Panc1 (cell line): ENCODE measurements at regions not wholly inside any gene's neighbourhood (a gene's known extent, or its start where the extent isn't known, plus 50 kb on each side); places are given as distances from the start of the nearest gene placed in this dataset.

Experiments
- SIN3A ChIP-seq: IDR thresholded peaks from 2 replicates; pipeline ENCODE4 v1.6.1; 2012; ENCODE audit warnings: low read depth, mild to moderate bottlenecking, low read length, moderate library complexity, borderline replicate concordance; ENCODE audit not compliant: insufficient read depth
- TF ChIP-seq, protein P1 (sequence below): fragments of 450-650 bp; IDR thresholded peaks from 2 replicates; pipeline ENCODE4 v1.5.1; 2017; ENCODE audit warnings: mild to moderate bottlenecking
- TF ChIP-seq, protein P2 (sequence below), 2 experiments: IDR thresholded peaks; 2 replicates each; pipeline ENCODE4 v1.6.1; 2011 to 2012; ENCODE audit warnings: low read depth in 2 of 2, control low read depth in 1 of 2, low read length in 1 of 2, mild to moderate bottlenecking in 1 of 2, moderate library complexity in 1 of 2; ENCODE audit not compliant: insufficient read depth in 1 of 2

DNA sequence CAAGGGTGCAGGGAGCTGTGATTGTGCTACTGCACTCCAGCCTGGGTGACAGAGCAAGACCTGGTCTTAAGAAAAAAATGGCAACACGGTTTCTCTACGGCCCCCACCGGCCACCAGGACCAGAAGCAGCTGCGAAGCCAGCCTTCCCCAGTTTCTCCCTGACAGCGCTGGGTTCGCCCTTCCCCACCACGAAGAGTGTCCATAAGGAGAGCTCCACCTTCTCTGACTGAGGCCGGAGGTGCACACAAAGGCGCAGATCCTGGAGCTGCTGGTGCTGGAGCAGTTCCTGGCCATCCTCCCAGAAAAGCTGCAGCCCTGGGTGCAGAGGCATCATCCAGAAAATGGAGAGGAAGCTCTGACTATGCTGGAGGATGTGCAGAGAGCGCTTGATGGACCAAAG lies 52.2 kb upstream of the ZNF599 start:
- TF ChIP-seq, protein P1, sequence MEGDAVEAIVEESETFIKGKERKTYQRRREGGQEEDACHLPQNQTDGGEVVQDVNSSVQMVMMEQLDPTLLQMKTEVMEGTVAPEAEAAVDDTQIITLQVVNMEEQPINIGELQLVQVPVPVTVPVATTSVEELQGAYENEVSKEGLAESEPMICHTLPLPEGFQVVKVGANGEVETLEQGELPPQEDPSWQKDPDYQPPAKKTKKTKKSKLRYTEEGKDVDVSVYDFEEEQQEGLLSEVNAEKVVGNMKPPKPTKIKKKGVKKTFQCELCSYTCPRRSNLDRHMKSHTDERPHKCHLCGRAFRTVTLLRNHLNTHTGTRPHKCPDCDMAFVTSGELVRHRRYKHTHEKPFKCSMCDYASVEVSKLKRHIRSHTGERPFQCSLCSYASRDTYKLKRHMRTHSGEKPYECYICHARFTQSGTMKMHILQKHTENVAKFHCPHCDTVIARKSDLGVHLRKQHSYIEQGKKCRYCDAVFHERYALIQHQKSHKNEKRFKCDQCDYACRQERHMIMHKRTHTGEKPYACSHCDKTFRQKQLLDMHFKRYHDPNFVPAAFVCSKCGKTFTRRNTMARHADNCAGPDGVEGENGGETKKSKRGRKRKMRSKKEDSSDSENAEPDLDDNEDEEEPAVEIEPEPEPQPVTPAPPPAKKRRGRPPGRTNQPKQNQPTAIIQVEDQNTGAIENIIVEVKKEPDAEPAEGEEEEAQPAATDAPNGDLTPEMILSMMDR, result no peak
- TF ChIP-seq, protein P2, sequence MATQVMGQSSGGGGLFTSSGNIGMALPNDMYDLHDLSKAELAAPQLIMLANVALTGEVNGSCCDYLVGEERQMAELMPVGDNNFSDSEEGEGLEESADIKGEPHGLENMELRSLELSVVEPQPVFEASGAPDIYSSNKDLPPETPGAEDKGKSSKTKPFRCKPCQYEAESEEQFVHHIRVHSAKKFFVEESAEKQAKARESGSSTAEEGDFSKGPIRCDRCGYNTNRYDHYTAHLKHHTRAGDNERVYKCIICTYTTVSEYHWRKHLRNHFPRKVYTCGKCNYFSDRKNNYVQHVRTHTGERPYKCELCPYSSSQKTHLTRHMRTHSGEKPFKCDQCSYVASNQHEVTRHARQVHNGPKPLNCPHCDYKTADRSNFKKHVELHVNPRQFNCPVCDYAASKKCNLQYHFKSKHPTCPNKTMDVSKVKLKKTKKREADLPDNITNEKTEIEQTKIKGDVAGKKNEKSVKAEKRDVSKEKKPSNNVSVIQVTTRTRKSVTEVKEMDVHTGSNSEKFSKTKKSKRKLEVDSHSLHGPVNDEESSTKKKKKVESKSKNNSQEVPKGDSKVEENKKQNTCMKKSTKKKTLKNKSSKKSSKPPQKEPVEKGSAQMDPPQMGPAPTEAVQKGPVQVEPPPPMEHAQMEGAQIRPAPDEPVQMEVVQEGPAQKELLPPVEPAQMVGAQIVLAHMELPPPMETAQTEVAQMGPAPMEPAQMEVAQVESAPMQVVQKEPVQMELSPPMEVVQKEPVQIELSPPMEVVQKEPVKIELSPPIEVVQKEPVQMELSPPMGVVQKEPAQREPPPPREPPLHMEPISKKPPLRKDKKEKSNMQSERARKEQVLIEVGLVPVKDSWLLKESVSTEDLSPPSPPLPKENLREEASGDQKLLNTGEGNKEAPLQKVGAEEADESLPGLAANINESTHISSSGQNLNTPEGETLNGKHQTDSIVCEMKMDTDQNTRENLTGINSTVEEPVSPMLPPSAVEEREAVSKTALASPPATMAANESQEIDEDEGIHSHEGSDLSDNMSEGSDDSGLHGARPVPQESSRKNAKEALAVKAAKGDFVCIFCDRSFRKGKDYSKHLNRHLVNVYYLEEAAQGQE (IDR thresholded peaks at IDR 0.05; ENCODE audit: insufficient read depth in 1 of 2, low read depth in 2 of 2, low read length in 1 of 2), result no peak
- TF ChIP-seq SIN3A, result no peak
